HEK293 (cell line): ENCODE measurements at regions not wholly inside any gene's neighbourhood (a gene's known extent, or its start where the extent isn't known, plus 50 kb on each side); places are given as distances from the start of the nearest gene placed in this dataset.

Experiments
- CTCF ChIP-seq: fragments of 450-650 bp; formaldehyde crosslinking; IDR thresholded peaks from 2 replicates; pipeline ENCODE4 v1.5.1; 2016; ENCODE audit warnings: missing biosample characterization, missing genetic modification characterization
- HOXA7 ChIP-seq: sonication (generic); formaldehyde crosslinking; IDR thresholded peaks from 2 replicates; pipeline ENCODE4 v1.8.1; 2022; ENCODE audit warnings: missing genetic modification reagents, borderline replicate concordance
- ZFP37 ChIP-seq: fragments of 450-650 bp; formaldehyde crosslinking; IDR thresholded peaks from 2 replicates; pipeline ENCODE4 v1.5.1; 2016; ENCODE audit warnings: missing biosample characterization, missing genetic modification characterization
- ZNF140 ChIP-seq: fragments of 450-650 bp; formaldehyde crosslinking; IDR thresholded peaks from 2 replicates; pipeline ENCODE4 v1.5.1; 2016; ENCODE audit warnings: missing biosample characterization, missing genetic modification characterization
- ZNF558 ChIP-seq: fragments of 450-650 bp; formaldehyde crosslinking; IDR thresholded peaks from 2 replicates; pipeline ENCODE4 v1.5.1; 2016; ENCODE audit warnings: missing biosample characterization, missing genetic modification characterization
- ZNF707 ChIP-seq: fragments of 450-650 bp; formaldehyde crosslinking; IDR thresholded peaks from 2 replicates; pipeline ENCODE4 v1.5.1; 2016; ENCODE audit warnings: missing biosample characterization, missing genetic modification characterization
- ZNF777 ChIP-seq: fragments of 450-650 bp; formaldehyde crosslinking; IDR thresholded peaks from 2 replicates; pipeline ENCODE4 v1.5.1; 2017; ENCODE audit warnings: missing biosample characterization, missing genetic modification characterization, borderline replicate concordance
- TF ChIP-seq, protein P1 (sequence below): sonication (generic); formaldehyde crosslinking; IDR thresholded peaks from 2 replicates; pipeline ENCODE4 v1.8.1; 2022; ENCODE audit warnings: mild to moderate bottlenecking, moderate library complexity, missing genetic modification reagents

DNA sequence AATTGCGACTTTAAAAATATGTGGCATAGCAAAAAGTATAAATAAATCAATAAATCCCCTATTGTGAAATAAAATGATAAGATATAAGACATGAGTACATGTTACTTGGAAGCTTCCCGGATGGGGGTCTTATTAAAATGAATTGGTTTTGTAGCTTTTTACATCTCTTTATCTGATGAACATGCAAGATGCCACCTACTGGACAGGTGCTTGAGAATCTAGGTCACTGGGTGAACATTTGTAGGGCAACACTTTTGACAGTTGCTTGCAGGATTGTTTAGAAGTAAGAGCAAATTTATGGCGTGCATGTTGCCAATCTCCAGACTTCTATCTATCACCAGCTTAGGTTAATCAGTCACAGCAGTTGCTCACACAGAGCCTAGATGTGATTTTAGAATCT is 362.7 kb upstream of the SUCLG2 start:
- no peak for TF ChIP-seq CTCF (tag by site-specific recombination)
- no peak for TF ChIP-seq HOXA7 (CRISPR knock-in tag)
- TF ChIP-seq ZNF707 (tag by site-specific recombination): no peak
- TF ChIP-seq ZNF140: no peak
- TF ChIP-seq, protein P1, sequence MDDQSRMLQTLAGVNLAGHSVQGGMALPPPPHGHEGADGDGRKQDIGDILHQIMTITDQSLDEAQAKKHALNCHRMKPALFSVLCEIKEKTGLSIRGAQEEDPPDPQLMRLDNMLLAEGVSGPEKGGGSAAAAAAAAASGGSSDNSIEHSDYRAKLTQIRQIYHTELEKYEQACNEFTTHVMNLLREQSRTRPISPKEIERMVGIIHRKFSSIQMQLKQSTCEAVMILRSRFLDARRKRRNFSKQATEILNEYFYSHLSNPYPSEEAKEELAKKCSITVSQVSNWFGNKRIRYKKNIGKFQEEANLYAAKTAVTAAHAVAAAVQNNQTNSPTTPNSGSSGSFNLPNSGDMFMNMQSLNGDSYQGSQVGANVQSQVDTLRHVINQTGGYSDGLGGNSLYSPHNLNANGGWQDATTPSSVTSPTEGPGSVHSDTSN (CRISPR knock-in tag): no peak
- no peak for TF ChIP-seq ZFP37
- no peak for TF ChIP-seq ZNF777 (tag by site-specific recombination)
- no peak for TF ChIP-seq ZNF558 (tag by site-specific recombination)
